IMR-90 (cell line): ENCODE measurements at regions not wholly inside any gene's neighbourhood (a gene's known extent, or its start where the extent isn't known, plus 50 kb on each side); places are given as distances from the start of the nearest gene placed in this dataset.

Source experiments
- ATAC-seq: fragments of 200-7000 bp; cut with Tn5 transposase; 2 replicates; pipeline ENCODE4 v1.9.1; 2020; ENCODE audit warnings: low read depth, mild to moderate bottlenecking, moderate library complexity
- BruUV-seq: library from RNA; stranded (reverse); fragments of 400-500 nt; replicated peaks from 2 replicates; lab custom pipeline; 2021; lab: Mats Ljungman, UMichigan
- CTCF ChIA-PET: fragments of 300-600 bp; formaldehyde crosslinking; extraction: SDS; loops from one replicate; lab custom pipeline; 2021; ENCODE audit warnings: antibody characterized with exemption; lab: Yijun Ruan, JAX
- POLR2A ChIA-PET: fragments of 300-600 bp; sonication (Branson Sonifier 250); formaldehyde crosslinking; loops from one replicate; lab custom pipeline; 2022; ENCODE audit warnings: antibody characterized with exemption; ENCODE audit not compliant: unreplicated experiment; lab: Charles Lee
- DNase-seq: peaks from one replicate; pipeline ENCODE4 v3.0.0; 2013
- H2AFZ ChIP-seq: replicated peaks from 2 replicates; pipeline ENCODE3; 2013; ENCODE audit warnings: low read length, mild to moderate bottlenecking; ENCODE audit not compliant: poor library complexity
- H2AK5ac ChIP-seq: 2 replicates; pipeline ENCODE4 v1.6.1; 2013; ENCODE audit warnings: low read depth, low read length, inconsistent platforms
- H2AK9ac ChIP-seq: replicated peaks from 2 replicates; pipeline ENCODE3; 2013; ENCODE audit warnings: mild to moderate bottlenecking, low read depth, low read length, moderate library complexity; ENCODE audit not compliant: poor library complexity
- H2BK120ac ChIP-seq: 2 replicates; pipeline ENCODE4 v1.6.1; 2013; ENCODE audit warnings: low read depth, low read length, inconsistent platforms
- H2BK15ac ChIP-seq: 3 replicates; pipeline ENCODE4 v1.6.1; 2013; ENCODE audit warnings: low read depth, low read length, inconsistent platforms
- H2BK20ac ChIP-seq: 2 replicates; pipeline ENCODE4 v1.6.1; 2013; ENCODE audit warnings: low read depth, mild to moderate bottlenecking, inconsistent platforms, low read length, moderate library complexity
- H2BK5ac ChIP-seq: 2 replicates; pipeline ENCODE4 v1.6.1; 2013; ENCODE audit warnings: mild to moderate bottlenecking, low read depth, low read length, inconsistent platforms; ENCODE audit not compliant: poor library complexity, severe bottlenecking
- H3K14ac ChIP-seq: replicated peaks from 2 replicates; pipeline ENCODE4 v1.6.1; 2013; ENCODE audit warnings: low read depth, low read length, inconsistent platforms
- H3K18ac ChIP-seq: 2 replicates; pipeline ENCODE4 v1.6.1; 2013; ENCODE audit warnings: low read depth, low read length, control low read depth
- H3K23ac ChIP-seq: 2 replicates; pipeline ENCODE4 v1.6.1; 2013; ENCODE audit warnings: low read depth, low read length, inconsistent platforms
- H3K27ac ChIP-seq: 2 replicates; pipeline ENCODE4 v1.5.1; 2013; ENCODE audit warnings: mild to moderate bottlenecking, control low read depth, low read length; ENCODE audit not compliant: insufficient read depth
- H3K27me3 ChIP-seq: 2 replicates; pipeline ENCODE4 v1.6.1; 2013; ENCODE audit warnings: low read length; ENCODE audit not compliant: control insufficient read depth, insufficient read depth
- H3K36me3 ChIP-seq: 2 replicates; pipeline ENCODE4 v1.6.1; 2013; ENCODE audit warnings: low read length, mixed read lengths; ENCODE audit not compliant: control insufficient read depth, insufficient read depth
- H3K4ac ChIP-seq: 2 replicates; pipeline ENCODE4 v1.6.1; 2013; ENCODE audit warnings: low read depth, low read length, inconsistent platforms
- H3K4me1 ChIP-seq: 2 replicates; pipeline ENCODE4 v1.6.1; 2013; ENCODE audit warnings: low read length, mixed read lengths; ENCODE audit not compliant: control insufficient read depth, insufficient read depth
- H3K4me2 ChIP-seq: 2 replicates; pipeline ENCODE4 v1.6.1; 2013; ENCODE audit warnings: low read depth, mild to moderate bottlenecking, control low read depth, low read length, moderate library complexity
- H3K4me3 ChIP-seq: 2 replicates; pipeline ENCODE4 v1.5.1; 2013; ENCODE audit warnings: low read depth, mild to moderate bottlenecking, control low read depth, low read length, moderate library complexity; ENCODE audit not compliant: insufficient read depth
- H3K56ac ChIP-seq: 2 replicates; pipeline ENCODE4 v1.6.1; 2013; ENCODE audit warnings: low read length, inconsistent platforms; ENCODE audit not compliant: insufficient read depth; ENCODE audit errors: extremely low read depth
- H3K79me1 ChIP-seq, 2 experiments: 2 replicates each; pipeline ENCODE4 v1.6.1; 2013; ENCODE audit warnings: low read length in 2 of 2, inconsistent platforms in 1 of 2, low read depth in 1 of 2
- H3K9ac ChIP-seq: 2 replicates; pipeline ENCODE4 v1.6.1; 2013; ENCODE audit warnings: low read depth, low read length, control low read depth
- H3K9me1 ChIP-seq: 2 replicates; pipeline ENCODE4 v1.6.1; 2013; ENCODE audit warnings: low read length, inconsistent platforms; ENCODE audit not compliant: insufficient read depth
- H3K9me3 ChIP-seq: 2 replicates; pipeline ENCODE4 v1.6.1; 2013; ENCODE audit warnings: low read length; ENCODE audit not compliant: control insufficient read depth, insufficient read depth
- H4K20me1 ChIP-seq: 2 replicates; pipeline ENCODE4 v1.6.1; 2013; ENCODE audit warnings: low read length, inconsistent platforms; ENCODE audit not compliant: insufficient read depth
- H4K5ac ChIP-seq: 2 replicates; pipeline ENCODE4 v1.6.1; 2013; ENCODE audit warnings: mild to moderate bottlenecking, low read depth, low read length, control low read depth
- H4K8ac ChIP-seq, 2 experiments: 2 replicates each; pipeline ENCODE4 v1.6.1; 2013; ENCODE audit warnings: low read depth in 2 of 2, low read length in 2 of 2, control low read depth in 1 of 2, inconsistent platforms in 1 of 2
- H4K91ac ChIP-seq: 2 replicates; pipeline ENCODE4 v1.6.1; 2013; ENCODE audit warnings: low read depth, low read length, inconsistent platforms; ENCODE audit not compliant: insufficient read depth
- BHLHE40 ChIP-seq: fragments of 150-350 bp; IDR thresholded peaks from 2 replicates; pipeline ENCODE4 v1.6.1; 2016; ENCODE audit warnings: mild to moderate bottlenecking, low read depth, low read length
- CEBPB ChIP-seq: IDR thresholded peaks from 2 replicates; pipeline ENCODE4 v1.6.1; 2012; ENCODE audit warnings: low read depth, low read length, improper control_type of control experiment
- CTCF ChIP-seq: conservative IDR thresholded peaks from 2 replicates; pipeline ENCODE4 v1.5.1; 2012; ENCODE audit warnings: mild to moderate bottlenecking, low read depth, low read length, improper control_type of control experiment
- ELK1 ChIP-seq: fragments of 150-350 bp; IDR thresholded peaks from 2 replicates; pipeline ENCODE4 v1.6.1; 2016; ENCODE audit warnings: low read depth, mild to moderate bottlenecking, low read length, moderate library complexity, borderline replicate concordance
- FOS ChIP-seq: fragments of 150-350 bp; IDR thresholded peaks from 2 replicates; pipeline ENCODE4 v1.6.1; 2016; ENCODE audit warnings: low read depth, low read length
- MXI1 ChIP-seq: IDR thresholded peaks from 2 replicates; pipeline ENCODE4 v1.6.1; 2012; ENCODE audit warnings: low read depth, mild to moderate bottlenecking, low read length, moderate library complexity, borderline replicate concordance
- POLR2A ChIP-seq: IDR thresholded peaks from 2 replicates; pipeline ENCODE4 v1.6.1; 2012; ENCODE audit warnings: mild to moderate bottlenecking, low read depth, low read length
- RFX5 ChIP-seq: IDR thresholded peaks from 2 replicates; pipeline ENCODE4 v1.8.0; 2012; ENCODE audit warnings: low read depth, mild to moderate bottlenecking, low read length, moderate library complexity
- SMC3 ChIP-seq: fragments of 150-350 bp; IDR thresholded peaks from 2 replicates; pipeline ENCODE4 v1.6.1; 2016; ENCODE audit warnings: low read depth, mild to moderate bottlenecking, antibody characterized with exemption, low read length, moderate library complexity
- USF2 ChIP-seq: fragments of 150-350 bp; IDR thresholded peaks from 2 replicates; pipeline ENCODE4 v1.6.1; 2017; ENCODE audit warnings: mild to moderate bottlenecking, antibody characterized with exemption, low read length, low read depth
- WGBS, 2 experiments: methylation state at CpG; one replicate each; pipeline versions ENCODE4 v1.1.5 to v1.1.7; 2013; ENCODE audit warnings: missing lambda C conversion rate in 2 of 2; ENCODE audit not compliant: insufficient read length in 1 of 2; ENCODE audit errors: extremely low coverage in 2 of 2; 5-methylcytosine and 5-hydroxymethylcytosine counted together
- dilution Hi-C: fragments of 300-500 bp; cut with HindIII; formaldehyde crosslinking; loops from one replicate; pipeline ENCODE4 v1.14.3; 2018; ENCODE audit warnings: low sequenced_read_pairs; ENCODE audit not compliant: unreplicated experiment
- in situ Hi-C: fragments of 300-500 bp; cut with MboI; formaldehyde crosslinking; loops from 3 replicates; pipeline ENCODE4 v1.14.3; 2019; ENCODE audit warnings: low sequenced_read_pairs, inconsistent platforms, mixed read lengths
- intact Hi-C: fragments of 100-400 bp; cut with micrococcal nuclease; formaldehyde crosslinking; loops from 2 replicates; pipeline ENCODE4 v1.10.0; 2022

GRCh38 chr10:129102906-129103693 is 363.9 kb upstream of the MGMT start (continued):
- TF ChIP-seq USF2 (no peak), POLR2A (no peak)

GRCh38 chr10:129104266-129105045 is 362.6 kb upstream of the MGMT start:
- no peaks in the 10 kb centered on the region for H3K79me1 ChIP-seq
- H3K27ac ChIP-seq: peak overlapping the region; percentile 90
- H4K8ac ChIP-seq: peak overlapping the region in 1 of 2 experiments; percentile 88; a peak in 1 of 4 replicates
- intact Hi-C loops (no loop called here), in situ Hi-C loops (no loop called here), dilution Hi-C loops (no loop called here)
- POLR2A ChIA-PET: no interaction called here
- H3K23ac ChIP-seq: no peak overlapping the region
- no TSS peak for BruUV-seq
- peaks cover 2% of the 10 kb centered on the region; the same call in 1 of the 2 replicates for H3K27me3 ChIP-seq
- H2AK9ac ChIP-seq: no peak overlapping the region
- H4K91ac ChIP-seq: peak overlapping the region; percentile 58; the same call in 1 of the 2 replicates
- H3K9me3 ChIP-seq: peaks cover 10% of the 10 kb centered on the region; the same call in 1 of the 2 replicates
- no peak overlapping the region for H3K4me2 ChIP-seq
- ATAC-seq (no peak), DNase-seq (peak; percentile 4)
- CTCF ChIA-PET: no interaction called here
- no peak overlapping the region for H3K4ac ChIP-seq
- no peak overlapping the region for H3K14ac ChIP-seq
- no peaks in the 10 kb centered on the region for H3K36me3 ChIP-seq
- no peak overlapping the region for H3K9ac ChIP-seq
- H3K9me1 ChIP-seq: no peaks in the 10 kb centered on the region
- H2BK120ac ChIP-seq: no peak overlapping the region
- H4K20me1 ChIP-seq: no peaks in the 10 kb centered on the region
- no peak overlapping the region for H3K56ac ChIP-seq
- H3K18ac ChIP-seq: peak overlapping the region; percentile 74
- WGBS, 2 experiments: 78% methylated on average over 5 of the region's 9 CpGs; no CpG with 5 or more reads in 1 of the 2 experiments
- H2AK5ac ChIP-seq: no peak overlapping the region; the same call in 1 of the 2 replicates
- no peak overlapping the region for H2BK5ac ChIP-seq
- no peak overlapping the region; the same call in 2 of the 3 replicates for H2BK15ac ChIP-seq
- no peak overlapping the region for H3K4me3 ChIP-seq
- H3K4me1 ChIP-seq: peaks cover 8% of the 10 kb centered on the region
- H2AFZ ChIP-seq: no peak overlapping the region
- no peak overlapping the region; the same call in 1 of the 2 replicates for H4K5ac ChIP-seq
- no peak overlapping the region for H2BK20ac ChIP-seq
- TF ChIP-seq ELK1: no peak
- no peak for TF ChIP-seq CEBPB
- no peak for TF ChIP-seq BHLHE40
- no peak for TF ChIP-seq RFX5
- TF ChIP-seq FOS: no peak
- no peak for TF ChIP-seq MXI1
- TF ChIP-seq CTCF: no peak
- TF ChIP-seq SMC3: no peak
